Activated CD4-positive, CD25-positive, alpha-beta regulatory T cell treated with anti-CD3 and anti-CD28 coated beads, Interleukin-2, amount 50 U/mL, for 24 hours (primary cell): ENCODE measurements at regions not wholly inside any gene's neighbourhood (a gene's known extent, or its start where the extent isn't known, plus 50 kb on each side); places are given as distances from the start of the nearest gene placed in this dataset.
"Not testable (repeated sequence)": the region's sequence is repeated elsewhere in the genome, so short reads cannot be mapped to it uniquely, and the experiment has no call there.

Experiments
- ATAC-seq, 2 donors: fragments of 150-1000 bp; cut with Tn5 transposase; one replicate each; pipeline ENCODE4 v1.10.0; 2021; ENCODE audit warnings: mild to moderate bottlenecking in 1 of 2, moderate library complexity in 1 of 2

DNA sequence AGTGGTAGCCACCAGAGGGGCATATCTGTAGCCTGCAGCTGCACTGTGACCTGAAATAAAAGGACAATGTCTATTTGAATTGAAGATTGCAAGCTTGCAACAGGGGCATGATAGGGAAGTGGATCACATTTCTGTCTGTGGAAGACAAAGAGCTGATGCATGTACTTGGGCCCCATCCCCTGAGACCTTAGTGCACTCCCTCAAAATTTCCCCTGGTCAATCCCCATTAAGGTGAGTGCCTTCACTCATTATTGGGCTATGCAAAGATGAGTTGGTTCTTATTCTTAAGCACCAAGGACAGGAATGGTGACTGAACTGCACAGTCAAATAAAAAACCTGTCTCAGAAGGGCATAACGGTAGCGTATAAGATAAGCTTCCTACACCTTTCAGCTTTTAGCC is 273.1 kb upstream of the ARSJ start:
- ATAC-seq, result no peak

DNA sequence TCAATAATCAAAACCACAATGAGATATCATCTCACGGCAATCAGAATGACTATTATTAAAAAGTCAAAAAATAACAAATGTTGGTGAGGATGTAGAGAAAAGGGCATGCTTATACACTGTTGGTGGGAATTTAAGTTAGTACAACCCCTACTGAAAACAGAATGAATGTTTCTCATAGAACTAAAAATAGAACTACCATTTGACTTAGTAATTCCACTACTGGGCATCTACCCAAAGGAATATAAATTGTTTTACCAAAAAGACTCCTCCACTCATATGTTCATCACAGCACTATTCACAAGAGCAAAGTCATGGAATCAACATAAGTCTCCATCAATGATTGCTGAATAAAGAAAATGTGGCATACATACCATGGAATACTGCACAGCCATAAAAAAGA is 278.1 kb upstream of the ARSJ start:
- no peak for ATAC-seq

DNA sequence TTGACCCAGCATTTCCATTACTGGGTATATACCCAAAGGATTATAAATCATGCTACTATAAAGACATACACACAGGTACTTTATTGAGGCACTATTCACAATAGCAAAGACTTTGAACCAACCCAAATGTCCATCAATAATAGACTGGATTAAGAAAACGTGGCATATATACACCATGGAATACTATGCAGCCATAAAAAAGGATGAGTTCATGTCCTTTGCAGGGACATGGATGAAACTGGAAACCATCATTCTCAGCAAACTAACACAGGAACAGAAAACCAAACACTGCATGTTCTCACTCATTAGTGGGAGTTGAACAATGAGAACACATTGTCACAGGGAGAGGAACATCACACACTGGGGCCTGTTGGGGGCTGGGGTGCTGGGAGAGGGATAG is 283.0 kb upstream of the ARSJ start:
- ATAC-seq, result not testable (repeated sequence)

DNA sequence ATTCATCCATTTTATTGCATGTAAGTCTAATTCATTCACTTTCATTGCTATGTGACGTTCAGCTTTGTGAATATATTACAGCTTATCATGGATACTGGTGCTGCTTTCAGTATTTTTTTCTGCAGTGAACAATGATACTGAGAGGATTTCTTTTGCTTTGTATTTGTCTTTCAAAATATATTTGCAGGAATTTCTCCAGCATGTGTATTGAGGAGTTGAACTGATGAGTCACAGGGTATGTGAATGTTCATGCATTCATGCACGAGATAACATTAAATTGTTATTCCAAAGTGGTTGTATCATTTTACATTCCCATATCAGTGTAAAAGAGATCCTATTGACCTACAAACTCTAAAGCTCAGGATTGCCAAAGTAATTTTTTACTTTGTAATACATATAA is 283.8 kb upstream of the ARSJ start:
- ATAC-seq, result no peak

DNA sequence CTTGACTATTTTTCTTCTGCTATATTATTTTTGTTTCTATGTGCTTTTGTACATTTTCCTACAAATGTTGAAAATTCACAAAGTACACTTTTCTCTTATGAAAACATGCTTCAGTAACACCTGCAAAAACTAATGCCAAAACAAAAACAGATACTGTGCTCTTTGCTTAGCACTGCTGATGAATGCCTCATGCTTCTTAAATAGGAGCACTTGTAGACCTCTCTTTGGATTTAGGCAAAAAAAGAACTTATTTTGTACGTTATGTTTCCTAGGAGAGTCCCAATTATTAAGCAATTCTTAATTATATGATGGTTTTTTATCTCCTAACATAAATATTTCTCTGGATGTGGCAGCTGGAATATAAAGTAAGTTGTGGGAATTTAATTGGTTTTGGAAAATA is 285.0 kb upstream of the ARSJ start:
- ATAC-seq, result no peak

DNA sequence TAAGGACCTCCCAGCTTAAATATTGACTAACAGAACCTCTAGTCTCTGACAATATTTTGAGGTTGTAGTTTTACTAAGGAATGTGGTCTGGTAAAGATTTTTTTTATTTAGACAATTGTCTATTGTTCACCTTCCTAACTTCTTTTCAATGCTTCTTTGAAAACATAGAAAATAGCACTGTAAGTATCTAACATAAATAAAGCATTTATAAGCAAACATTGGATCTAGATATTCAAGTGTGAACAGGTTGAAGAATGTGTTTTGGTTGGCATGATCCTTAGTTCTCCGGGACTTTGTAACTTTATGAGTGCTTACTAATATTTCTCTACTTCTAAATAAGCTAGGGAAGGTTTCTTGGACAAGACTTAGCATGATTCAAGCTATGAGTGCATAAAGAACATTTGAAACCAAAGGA is 285.4 kb upstream of the ARSJ start:
- no peak for ATAC-seq

DNA sequence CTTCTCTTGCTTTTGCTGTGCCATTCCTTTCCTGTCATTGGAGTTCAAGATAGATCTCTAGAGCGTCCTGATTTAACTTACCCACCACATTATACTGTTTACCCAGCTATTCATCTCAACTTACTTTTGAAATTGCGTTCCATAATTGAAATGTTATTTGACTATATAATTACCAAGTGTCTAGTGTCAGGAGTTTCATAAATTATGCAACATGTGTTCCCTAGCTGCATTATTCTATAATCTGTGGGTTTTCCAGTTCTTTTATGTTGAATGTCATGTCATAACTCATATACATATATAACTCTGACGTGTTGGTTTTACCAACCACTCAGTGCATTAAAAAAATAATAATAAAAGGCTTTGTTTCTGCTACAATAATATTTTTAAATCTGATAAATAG is 285.9 kb upstream of the ARSJ start:
- ATAC-seq, result no peak

DNA sequence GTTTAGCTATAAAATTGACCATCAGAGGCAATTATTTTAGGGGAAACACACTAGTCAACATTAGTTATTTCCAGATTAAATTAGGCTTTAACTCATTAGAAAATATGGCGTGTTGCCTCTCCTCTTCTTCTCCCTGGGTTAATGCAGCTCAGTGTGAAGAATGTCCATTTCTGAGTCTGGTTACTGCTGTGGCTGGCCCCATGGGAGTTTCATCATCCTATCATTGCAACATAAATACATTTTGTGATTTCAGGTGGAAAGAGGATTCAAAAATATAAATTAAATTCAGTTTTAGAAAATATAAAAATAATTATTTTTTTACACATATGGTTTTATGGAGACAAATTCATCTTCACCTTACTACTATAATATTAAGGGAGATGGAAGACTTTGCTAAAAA is 288.5 kb upstream of the ARSJ start:
- ATAC-seq, result no peak

DNA sequence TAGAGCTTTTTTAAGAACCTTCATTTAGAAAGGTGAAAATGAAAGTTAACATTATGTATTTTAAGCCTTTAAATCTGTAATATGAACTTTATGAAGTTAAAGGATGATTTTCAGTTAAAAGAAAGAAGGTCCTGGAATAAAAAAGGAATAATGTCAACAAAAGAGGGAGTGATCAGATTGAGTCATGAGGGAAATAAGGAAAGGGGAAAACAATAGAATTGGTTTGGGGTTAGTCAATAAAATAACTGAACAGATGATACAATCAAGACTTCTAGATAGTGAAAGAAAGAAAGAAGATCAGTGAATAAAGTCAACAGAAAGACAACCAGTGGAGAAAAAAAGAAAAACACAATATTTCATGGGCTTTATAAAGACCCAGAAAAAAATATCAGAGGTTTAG is 291.6 kb upstream of the ARSJ start:
- ATAC-seq, result no peak

DNA sequence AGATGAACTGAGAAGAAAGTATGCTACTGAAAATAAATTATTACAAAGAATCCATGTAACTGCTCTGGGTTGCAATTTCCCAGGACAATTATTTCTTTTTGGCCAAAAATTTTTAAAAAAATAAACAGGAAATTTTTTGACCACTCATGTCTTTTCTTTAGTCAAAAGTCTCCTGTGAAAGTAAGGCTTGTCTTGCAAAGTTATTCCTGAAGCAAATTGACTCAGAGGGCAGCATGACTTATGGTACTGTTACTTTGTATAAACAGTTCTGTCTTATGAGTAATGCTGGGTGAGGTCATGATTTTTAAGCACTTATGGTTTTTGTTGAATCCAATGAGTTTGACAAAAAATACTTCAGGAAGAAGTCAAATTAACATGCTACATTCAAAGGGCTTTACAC is 292.8 kb upstream of the ARSJ start:
- no peak for ATAC-seq

DNA sequence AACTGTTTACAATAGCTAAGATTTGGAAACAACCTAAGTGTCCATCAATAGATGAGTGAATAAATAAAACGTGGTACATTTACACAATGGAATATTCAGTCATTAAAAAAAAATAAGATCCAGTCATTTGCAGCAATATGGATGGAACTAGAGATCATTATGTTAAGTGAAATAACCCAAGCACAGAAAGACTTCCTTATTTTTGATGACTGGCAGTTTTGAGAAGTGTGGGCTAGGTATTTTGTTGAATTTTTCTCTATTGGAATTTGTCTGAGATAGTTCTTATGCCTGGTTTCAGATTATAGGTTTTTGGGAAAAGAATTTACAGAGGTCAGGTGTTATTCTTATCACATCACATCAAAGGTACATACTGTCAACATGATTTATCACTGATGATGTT is 293.8 kb upstream of the ARSJ start:
- ATAC-seq, result no peak

DNA sequence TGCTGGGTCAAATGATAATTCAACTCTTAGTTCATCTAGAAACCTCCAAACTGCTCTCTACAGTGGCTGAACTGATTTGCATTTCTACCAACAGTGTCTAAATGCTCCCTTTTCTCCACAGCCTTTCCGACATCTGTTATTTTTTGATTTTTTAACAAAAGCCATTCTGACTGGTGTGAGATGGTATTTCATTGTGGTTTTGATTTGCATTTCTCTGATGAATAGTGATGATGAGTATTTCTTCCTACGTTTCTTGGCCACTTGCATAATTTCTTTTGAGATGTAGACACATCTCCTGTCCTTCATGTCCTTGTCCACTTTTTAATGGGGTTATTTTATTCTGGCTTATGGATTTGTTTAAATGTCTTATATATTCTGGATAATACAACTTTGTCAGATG is 298.2 kb upstream of the ARSJ start:
- ATAC-seq, result no peak

DNA sequence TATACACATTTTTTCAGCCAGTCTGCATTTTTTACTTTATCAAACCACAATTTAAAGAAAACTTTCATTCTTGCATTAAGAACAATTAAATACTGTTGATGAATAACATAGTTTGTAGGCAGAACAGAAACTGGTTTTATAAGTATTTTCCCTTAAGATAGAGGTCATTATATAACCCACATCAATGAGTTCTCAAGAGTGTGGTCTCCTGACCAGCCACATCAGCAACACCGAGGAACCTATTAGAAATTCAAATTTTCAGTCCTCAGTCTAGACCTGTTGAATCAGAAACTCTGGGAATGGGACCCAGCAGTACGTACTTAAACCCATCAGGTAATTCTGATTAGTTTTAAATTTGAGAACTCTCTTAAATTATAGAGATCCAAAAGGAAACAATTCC is 299.6 kb upstream of the ARSJ start:
- ATAC-seq, result no peak

DNA sequence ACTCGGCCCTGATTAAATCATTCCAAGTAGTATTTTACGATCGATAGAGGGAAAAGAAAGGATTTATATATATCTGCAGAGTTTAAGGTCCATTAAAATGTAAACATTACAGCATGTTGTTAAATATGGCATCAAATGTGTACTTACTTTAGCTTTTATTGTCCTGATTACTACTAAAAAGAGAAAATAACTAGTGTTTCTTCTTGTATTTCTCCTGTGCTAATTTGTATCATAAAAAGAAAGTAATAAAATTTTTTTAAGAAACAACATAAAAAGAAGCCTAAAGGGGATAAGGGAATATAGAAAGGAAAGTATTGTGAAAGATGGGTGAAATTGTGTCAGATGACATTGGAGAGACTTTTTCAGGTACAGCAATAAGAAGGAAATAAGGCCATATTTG is 300.3 kb upstream of the ARSJ start:
- no peak for ATAC-seq

DNA sequence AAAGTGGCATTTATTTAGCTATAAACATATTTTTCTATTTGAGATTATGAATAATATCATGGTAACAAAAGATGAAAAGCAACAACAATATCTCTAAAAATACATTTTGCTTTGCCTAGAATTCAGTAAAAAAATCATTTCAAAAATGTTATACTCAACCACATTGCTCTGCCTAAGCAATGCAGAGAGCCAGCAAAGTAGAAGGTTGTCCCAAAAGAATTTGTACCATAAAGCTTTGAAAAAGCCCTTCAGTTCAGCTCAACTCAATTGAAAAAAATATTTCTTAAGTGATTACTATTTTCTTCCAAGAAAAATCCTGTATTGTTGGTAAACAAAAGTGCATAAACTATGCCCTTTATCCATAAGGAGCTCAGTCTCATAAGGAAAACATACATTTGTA is 301.2 kb upstream of the ARSJ start:
- no peak for ATAC-seq

DNA sequence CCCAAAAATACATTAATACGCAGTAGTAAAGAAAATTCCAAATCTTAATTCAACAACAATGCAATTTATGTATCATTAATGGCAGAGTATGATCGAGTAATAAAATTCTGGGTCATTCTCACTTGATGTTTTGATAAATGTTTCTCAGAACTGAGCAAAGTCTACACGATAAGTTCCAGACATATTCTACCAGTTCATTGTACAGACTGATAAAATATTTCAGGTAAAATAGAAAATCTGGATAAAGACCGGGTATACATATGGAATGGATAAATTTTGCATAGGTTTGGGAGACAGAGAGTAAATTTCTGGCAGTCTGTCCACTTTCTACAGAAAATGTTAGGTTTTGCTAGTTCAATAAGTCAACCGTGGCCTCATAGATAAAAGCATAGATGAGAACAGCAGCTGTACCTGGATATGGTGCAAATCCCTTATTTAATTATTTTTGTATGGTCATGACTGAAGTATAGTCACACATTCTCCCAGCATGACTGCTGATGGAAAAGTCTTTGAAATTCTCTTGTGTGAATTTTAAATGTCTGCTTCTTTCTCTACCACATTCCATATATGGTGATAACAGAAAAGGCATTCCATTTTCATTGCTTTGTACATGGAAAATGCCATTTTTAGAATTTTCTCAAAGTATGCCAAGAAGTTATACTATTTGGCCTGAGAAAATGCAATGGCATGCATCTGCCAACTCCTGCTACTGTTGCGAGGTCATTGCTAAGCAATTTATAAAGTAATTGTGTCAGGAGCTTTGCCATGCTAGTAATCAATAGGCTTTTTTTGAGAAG is 301.9 kb upstream of the ARSJ start:
- ATAC-seq, result no peak

DNA sequence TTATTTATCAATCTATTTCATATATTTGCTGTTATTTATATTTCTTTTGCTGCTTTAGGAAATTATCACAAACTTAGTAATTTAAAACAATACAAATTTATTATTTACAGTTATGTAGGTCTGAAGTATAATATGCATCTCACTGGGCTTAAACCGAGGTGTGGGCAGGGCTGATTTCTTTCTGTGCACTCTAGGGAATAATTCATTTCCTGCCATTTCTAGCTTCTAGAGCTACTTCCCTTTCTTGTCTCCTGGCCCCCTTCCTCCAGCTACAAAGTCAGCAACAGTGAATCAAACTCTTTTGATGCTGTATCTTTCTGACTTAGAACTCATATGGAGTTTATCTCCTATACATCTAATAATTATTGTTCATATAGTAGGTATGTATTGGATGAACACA is 303.5 kb upstream of the ARSJ start:
- no peak for ATAC-seq

DNA sequence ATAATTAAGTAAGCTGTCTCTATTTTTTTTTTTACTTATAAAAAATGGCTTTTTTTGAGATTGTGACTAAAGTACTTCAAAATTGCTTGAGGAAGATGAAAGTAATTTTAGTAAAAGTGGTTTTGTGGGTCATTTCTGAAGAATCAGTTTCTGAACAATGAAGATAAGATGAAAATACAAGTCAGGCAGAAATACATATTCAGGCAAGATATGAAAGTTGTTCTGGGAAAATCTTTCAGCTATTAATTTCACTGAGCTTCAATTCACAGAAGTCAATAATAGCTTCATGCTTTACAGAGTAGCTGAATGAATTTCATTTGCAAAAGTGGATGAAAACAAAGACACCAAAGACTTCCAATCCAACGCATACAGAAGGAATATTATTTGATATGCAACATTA is 305.2 kb upstream of the ARSJ start:
- no peak for ATAC-seq

DNA sequence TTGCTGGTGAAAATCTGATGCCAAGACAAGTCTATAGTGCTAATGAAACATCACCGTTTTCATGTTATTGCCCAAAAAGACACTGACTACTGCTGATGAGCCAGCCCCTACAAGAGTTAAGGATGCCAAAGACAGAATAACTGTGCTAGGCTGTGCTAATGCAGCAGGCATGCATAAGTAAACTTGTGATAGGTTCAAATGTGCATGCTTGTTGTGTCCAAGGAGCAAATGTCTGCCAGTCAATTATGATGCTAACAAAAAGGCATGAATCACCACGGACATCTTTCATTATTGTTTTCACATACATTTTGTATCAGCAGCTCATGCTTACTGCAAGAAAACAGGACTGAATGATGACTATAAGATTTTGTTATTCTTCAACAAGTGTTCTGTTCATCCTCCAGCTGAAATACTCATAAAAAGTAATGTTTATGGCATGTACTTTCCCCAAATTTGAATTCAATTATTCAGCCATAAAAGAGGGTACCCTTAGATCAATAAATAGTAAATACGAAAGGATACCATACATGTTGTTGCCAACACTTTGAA is 306.9 kb upstream of the ARSJ start:
- ATAC-seq, result no peak

DNA sequence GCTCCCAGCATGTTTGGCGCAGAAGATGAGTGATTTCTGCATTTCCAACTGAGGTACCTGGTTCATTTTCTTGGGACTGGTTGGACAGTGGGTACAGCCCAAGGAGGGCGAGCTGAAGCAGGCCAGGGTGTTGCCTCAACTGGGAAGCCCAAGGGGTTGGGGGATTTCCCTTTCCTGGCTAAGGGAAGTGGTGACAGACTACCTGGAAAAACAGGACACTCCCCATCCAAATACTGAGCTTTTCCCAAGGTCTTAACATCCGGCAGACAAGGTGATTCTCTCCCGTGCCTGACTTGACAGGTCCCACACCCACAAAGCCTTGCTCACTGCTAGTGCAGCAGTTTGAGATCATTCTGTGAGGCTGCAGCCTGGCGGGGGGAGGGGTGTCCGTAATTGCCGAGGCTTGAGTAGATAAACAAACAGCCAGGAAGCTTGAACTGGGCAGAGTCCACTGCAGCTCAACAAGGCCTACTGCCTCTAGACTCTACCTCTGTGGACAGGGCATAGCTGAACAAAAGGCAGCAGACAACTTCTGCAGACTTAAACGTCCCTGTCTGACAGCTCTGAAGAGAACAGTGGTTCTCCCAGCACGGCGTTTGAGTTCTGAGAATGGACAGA is 307.7 kb upstream of the ARSJ start:
- no peak for ATAC-seq

DNA sequence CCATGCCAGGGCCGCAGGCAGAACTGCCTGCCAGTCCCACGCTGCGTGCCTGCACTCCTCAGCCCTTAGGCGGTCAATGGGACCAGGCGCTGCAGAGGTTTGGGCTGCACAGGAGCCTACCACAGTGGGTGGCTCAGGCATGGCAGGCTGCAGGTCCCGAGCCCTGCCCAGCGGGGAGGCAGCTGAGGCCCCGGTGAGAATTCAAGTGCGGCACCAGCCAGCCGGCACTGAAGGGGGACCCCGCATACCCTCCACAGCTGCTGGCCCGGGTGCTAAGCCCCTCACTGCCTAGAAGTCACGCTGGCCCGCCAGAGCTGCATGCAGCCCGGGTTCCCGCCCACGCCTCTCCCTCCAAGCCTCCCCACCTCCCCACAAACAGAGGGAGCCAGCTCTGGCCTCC is 302.5 kb upstream of the UGT8 start:
- no peak for ATAC-seq

DNA sequence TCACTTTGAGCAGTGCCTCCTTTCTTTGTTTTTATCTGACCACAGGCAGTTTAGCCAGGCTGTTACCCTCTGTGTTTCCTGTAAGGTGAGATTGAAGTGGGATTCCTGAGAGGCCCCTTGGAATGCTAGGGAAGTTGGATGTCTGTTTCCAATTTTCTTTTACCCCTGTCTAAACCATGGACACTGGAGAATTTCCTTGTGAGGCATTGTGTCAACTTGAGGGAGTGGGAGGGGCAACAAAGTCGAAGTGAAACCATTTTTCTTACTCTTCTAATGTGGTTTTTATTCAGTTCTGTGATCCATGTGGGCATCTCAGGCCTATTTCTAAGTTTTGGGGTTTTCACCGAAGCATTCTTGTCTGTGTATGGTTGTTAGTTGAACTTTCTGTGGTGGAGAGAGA is 296.1 kb upstream of the UGT8 start:
- no peak for ATAC-seq

DNA sequence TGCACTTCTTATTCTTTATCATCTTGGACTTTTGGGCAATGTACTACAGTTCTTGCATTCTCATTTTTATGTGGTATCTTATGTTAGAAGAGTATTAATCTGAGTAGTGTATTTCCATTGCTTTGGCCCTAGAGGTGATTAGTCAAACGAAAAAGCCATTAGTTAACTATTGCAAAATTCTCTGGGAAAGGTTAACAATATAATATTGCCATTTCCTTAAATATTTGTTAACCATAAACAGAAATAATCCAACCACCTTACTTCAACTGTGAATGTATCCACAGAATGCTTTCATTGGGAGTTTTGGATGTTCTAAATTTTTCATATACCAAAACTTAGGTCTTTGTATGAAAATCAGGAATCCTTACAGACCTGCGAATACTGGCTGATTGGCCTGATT is 294.6 kb upstream of the UGT8 start:
- ATAC-seq, result no peak

DNA sequence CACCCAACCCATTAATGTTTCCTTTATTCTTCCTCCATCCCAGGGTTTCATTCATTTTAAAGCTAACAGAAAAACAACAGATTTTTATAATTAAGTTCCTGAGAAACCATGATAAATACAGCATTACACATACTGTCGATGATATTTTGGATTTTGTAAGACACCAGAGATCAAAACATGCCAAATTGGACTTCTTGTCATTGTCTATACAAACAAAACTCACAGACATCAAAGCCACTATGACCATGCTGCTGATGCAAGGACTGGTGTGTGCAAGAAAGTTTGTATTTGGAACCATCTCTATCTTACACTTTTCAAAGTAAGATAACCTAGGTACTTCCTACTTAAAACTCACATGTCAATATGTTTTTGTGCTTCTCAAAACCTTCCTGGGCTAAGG is 294.0 kb upstream of the UGT8 start:
- no peak for ATAC-seq

DNA sequence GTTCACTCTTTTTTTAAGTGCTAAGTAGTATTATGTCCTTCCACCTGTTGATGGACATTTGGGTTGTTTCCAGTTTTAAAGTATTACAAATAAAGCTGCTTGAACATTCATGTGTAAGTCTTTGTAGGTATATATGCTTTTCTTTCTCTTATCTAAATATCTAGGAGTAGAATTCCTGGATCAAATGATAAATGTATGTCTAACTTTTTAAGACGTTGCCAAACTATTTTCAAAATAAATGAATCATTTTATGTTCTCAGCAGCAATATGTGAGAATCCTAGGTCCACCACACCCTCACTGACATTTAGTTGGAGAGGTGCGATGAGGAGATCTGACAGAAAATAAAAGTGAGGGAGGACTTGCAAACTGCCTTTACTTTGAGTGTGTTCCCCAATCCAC is 291.7 kb upstream of the UGT8 start:
- ATAC-seq, result no peak
